ENCODE measurements at regions not wholly inside any gene's neighbourhood (a gene's known extent, or its start where the extent isn't known, plus 50 kb on each side); places are given as distances from the start of the nearest gene placed in this dataset.

DNA sequence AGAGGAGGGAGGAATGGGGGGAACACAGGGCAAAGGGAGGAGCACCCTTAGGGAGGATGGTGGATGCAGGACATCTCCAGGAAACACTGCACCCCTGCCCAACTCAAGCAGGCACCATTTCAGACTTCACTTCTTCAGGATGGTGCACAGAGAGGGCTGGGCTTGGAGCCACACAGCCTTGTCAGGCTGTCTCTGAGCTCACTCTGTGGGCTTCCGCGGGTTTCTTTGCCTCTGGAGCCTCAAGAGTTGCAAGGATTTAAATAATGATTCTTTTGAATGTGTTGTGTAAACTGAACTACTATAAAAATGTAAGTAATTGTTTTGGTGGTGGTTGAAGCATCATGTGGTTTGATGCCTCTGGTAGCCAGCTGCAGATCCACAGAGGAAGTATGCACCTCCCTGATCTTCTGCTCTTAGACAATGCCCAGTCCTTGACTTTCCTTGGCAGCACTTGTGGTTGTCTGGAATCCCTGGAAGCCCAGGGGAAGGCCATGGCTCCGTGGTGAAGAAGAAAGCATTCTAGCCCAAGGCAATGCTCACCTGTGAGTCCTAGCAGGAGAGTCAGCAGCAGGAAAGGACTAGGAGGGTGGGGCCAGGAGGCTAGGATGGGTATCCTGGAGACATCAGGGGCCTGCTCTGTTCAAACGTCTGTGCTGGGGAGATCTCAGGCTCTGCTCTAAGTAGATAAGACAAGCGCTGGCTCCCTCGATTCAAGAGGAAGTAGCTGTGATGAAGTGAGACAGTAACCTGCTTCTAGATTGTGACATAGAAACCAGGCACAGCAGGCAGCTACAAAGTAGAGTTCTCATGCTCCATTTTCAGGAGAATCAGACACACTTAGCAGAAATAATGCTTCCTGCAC is 50.2 kb upstream of the SIRPG start:
- DNase-seq: no peak

Measured in NCI-H2171 (cell line).